Ishikawa (cell line): ENCODE measurements at regions not wholly inside any gene's neighbourhood (a gene's known extent, or its start where the extent isn't known, plus 50 kb on each side); places are given as distances from the start of the nearest gene placed in this dataset.

Source experiments
- EP300 ChIP-seq: IDR thresholded peaks from 2 replicates; pipeline ENCODE4 v1.6.1; 2012; ENCODE audit warnings: borderline replicate concordance
- RAD21 ChIP-seq: IDR thresholded peaks from 2 replicates; pipeline ENCODE4 v1.6.1; 2012; ENCODE audit warnings: low read depth
- TAF1 ChIP-seq: IDR thresholded peaks from 2 replicates; pipeline ENCODE4 v1.6.1; 2012; ENCODE audit warnings: low read depth, mild to moderate bottlenecking
- TF ChIP-seq, protein P1 (sequence below): IDR thresholded peaks from 2 replicates; pipeline ENCODE4 v1.6.1; 2012
- TF ChIP-seq, protein P2 (sequence below): IDR thresholded peaks from 2 replicates; pipeline ENCODE4 v1.6.1; 2012

DNA sequence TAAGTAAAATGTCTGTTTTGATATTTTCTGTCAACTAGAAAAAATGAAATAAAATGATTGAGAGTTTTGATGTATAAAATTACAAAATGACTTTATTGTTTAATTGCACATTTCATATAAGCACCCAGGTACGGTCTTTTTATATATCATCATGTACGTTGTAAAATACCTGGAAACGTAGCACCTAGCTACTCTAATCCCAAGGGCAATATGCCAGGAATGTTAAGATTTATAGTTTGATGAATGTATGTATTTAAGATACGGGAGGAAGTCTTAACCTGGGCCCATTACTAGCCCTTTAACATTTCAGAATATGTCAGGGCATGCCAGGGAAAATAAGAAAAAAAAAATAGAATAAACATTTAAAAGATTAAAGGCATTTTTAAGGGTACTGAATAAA is 490.9 kb upstream of the NRSN1 start:
- TF ChIP-seq EP300 (no peak), RAD21 (no peak), TAF1 (no peak)
- TF ChIP-seq, protein P1, sequence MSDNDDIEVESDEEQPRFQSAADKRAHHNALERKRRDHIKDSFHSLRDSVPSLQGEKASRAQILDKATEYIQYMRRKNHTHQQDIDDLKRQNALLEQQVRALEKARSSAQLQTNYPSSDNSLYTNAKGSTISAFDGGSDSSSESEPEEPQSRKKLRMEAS = no peak
- TF ChIP-seq, protein P2, sequence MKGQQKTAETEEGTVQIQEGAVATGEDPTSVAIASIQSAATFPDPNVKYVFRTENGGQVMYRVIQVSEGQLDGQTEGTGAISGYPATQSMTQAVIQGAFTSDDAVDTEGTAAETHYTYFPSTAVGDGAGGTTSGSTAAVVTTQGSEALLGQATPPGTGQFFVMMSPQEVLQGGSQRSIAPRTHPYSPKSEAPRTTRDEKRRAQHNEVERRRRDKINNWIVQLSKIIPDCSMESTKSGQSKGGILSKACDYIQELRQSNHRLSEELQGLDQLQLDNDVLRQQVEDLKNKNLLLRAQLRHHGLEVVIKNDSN = no peak
